GM12873 (cell line): ENCODE measurements at regions not wholly inside any gene's neighbourhood (a gene's known extent, or its start where the extent isn't known, plus 50 kb on each side); places are given as distances from the start of the nearest gene placed in this dataset.

ENCODE experiments used
- CTCF ChIP-seq: IDR thresholded peaks from 2 replicates; pipeline ENCODE4 v1.5.1; 2012; ENCODE audit warnings: low read depth, mild to moderate bottlenecking, moderate library complexity, low read length, control low read depth; ENCODE audit not compliant: insufficient read depth; ENCODE audit errors: missing control alignments

DNA sequence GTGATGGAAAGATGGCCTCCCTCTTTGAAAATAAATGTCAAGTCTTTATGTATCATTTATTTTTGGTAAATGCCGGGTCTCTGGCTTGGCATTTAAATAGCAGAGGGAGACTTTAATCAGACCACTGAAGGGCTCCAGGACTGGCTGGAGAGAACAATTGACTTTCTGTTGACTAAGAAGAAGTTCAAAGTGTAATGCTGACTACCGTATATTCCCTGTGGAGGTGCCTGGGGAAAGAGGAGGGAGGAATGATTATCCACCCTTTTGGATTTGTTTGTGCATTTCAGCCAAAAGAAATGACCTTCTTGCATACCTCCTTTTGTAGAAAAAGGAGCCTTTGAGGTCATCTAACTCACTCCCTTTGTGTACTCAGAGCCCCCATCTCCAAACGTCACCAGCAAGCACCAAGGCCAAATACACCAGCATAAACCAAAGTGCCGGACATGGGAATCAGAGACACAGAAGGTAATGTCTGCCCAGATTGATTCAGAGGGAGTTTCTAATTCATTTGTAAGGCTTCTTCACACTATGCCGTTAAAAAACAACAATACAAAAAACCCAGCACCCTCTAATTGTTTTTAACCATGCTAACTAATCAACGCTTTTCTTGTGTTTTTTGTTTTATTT, 75.2 kb downstream of the PRLHR start:
- no peak for TF ChIP-seq CTCF

DNA sequence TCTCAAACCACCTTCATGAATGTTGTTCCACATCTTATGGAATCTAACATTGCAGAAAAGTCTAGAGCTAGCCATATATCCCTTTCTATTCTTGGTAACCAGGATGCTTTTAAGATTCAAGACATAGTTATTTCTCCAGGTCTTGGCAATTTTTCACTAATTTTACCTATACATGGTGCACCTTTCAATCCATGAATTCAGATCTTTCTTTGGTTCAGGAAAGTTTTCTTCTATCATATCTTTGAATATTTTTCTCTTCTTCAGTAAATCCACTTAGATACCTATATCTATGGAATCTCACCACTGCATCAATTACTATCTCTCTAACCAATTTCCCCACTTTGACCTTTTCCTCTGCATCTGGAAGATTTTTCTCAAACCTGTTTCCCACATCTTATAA, 77.4 kb downstream of the PRLHR start:
- no peak for TF ChIP-seq CTCF

GRCh38 chr10:118516716-118517115, 78.7 kb downstream of the PRLHR start:
- no peak for TF ChIP-seq CTCF

- TF ChIP-seq CTCF = no peak
Observed at GRCh38 chr10:118513174-118513573, 82.3 kb downstream of the PRLHR start.

GRCh38 chr10:118511711-118512110, 83.7 kb downstream of the PRLHR start:
- no peak for TF ChIP-seq CTCF

GRCh38 chr10:118508863-118509262, 86.6 kb downstream of the PRLHR start:
- TF ChIP-seq CTCF = no peak

GRCh38 chr10:118508355-118508754, 87.1 kb downstream of the PRLHR start:
- no peak for TF ChIP-seq CTCF
